Skin epidermis (tissue), 12 donors: ENCODE measurements at regions not wholly inside any gene's neighbourhood (a gene's known extent, or its start where the extent isn't known, plus 50 kb on each side); places are given as distances from the start of the nearest gene placed in this dataset.
"Not testable (repeated sequence)": the region's sequence is repeated elsewhere in the genome, so short reads cannot be mapped to it uniquely, and the experiment has no call there.

Experiments used
- H3K27ac ChIP-seq, 21 experiments: fragments of 200-600 bp; sonication (generic) in 11 of 21; one replicate each; pipeline ENCODE4 v1.5.0; 2020; ENCODE audit warnings: mild to moderate bottlenecking in 3 of 21, inconsistent platforms in 2 of 21, moderate library complexity in 2 of 21
- H3K4me3 ChIP-seq, 7 experiments: fragments of 200-600 bp; sonication (generic) in 2 of 7; one replicate each; pipeline ENCODE4 v1.5.0; 2020; ENCODE audit warnings: inconsistent platforms in 2 of 7, mild to moderate bottlenecking in 2 of 7, moderate library complexity in 1 of 7

DNA sequence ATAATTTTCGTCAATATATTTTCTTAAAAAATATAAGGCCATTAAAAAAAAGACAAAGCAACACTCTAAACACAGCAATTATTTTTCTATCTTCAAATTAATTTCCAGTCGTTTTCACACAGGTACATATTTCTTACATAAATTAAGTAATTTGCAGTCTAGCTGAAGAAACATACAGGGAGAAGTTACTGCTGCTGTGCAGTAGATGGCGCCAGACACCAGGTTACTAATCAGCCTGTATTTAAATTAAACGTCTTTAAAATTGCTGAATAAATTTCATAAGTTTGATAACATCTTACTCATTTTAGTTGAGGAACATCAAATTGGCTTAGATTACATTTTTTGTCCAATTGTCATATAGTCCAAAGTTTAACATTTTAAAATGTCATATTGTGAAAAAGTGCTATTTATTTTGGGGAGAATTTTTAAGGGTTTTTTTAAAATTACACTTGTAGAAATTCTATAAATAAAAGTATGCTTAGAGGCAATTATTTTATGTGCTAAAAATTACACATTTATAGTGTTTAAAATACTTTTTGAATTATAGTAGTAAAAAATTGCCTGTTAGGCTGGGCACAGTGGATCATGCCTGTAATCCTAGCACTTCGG lies 88.4 kb downstream of the PMAIP1 start:
- Histone ChIP-seq H3K27ac (no peak overlapping the region), H3K4me3 (no peak overlapping the region)

DNA sequence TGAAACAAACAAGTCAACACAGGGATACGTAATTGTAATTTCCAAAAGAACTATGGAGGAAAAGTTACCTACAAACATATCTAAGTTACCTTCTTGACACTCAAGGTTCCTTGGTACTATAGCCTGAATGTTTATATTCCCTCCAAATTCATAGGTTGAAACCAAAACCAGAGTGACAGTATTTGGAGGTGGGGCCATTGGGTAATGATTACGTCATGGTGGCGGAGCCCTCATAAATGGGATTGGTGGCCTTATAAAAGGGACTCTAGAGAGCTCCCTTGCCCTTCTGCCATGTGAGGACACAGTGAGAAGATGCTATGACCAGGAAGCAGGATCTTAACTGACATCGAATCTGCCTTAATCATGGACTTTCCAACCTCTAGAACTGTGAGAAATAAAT lies 87.3 kb downstream of the PMAIP1 start:
- Histone ChIP-seq H3K27ac (no peak overlapping the region), H3K4me3 (no peak overlapping the region)

- Histone ChIP-seq H3K27ac (no peak overlapping the region), H3K4me3 (no peak overlapping the region)
Observed at GRCh38 chr18:59986139-59986538, 86.3 kb downstream of the PMAIP1 start.

DNA sequence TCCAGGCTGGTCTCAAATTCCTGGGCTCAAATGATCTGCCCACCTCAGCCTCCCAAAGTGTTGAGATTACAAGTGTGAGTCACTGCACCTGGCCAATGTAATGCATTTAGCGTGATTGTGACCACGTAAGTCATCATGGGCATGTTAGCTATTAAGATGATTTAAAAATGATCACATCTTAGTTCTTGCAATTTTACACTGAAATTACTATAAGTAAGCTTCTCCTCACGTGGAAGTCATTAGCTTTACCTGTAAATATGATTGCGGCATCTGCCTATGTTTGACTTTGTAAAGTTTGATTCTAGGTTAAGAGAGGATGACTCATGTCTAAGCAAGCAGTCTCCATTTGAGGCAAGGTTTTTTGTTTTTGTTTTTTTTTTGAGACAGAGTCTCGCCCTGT lies 85.5 kb downstream of the PMAIP1 start:
- no peak overlapping the region for H3K4me3 ChIP-seq

GRCh38 chr18:59983506-59983905 lies 83.7 kb downstream of the PMAIP1 start:
- Histone ChIP-seq H3K4me3 (no peak overlapping the region), H3K27ac (peak overlapping the region in 8 of 21 experiments; percentile 26 to 68 (median 52))

More for the DNA sequence above, 85.5 kb downstream of the PMAIP1 start:
- H3K27ac ChIP-seq, result no peak overlapping the region

DNA sequence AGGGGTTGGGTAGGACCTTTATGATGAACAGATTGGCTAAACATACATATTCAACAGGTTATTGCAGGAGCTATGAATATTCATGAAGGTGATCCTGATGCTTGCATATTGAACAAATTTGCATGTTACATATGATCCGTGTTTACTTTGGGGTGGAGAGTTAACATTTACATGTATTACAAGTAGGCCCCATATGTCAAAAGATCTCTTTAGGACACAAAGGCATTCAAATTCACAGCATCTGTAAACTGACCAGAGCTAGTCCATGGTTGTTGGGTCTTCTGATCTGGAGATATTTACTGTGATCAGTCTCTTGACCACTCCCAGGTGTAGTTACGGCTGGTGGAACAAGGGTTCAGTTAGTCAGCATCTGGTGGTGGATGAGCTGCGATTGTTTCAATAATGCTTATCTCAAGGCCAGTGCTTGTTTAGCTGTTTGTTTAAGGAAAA lies 80.4 kb downstream of the PMAIP1 start:
- H3K27ac ChIP-seq, result peak overlapping the region in 1 of 21 experiments; percentile 18
- no peak overlapping the region for H3K4me3 ChIP-seq

GRCh38 chr18:59971871-59972428 lies 72.2 kb downstream of the PMAIP1 start:
- Histone ChIP-seq H3K27ac (no peak overlapping the region), H3K4me3 (no peak overlapping the region)

- not testable (repeated sequence) for H3K4me3 ChIP-seq
Observed at GRCh38 chr18:59971144-59971543, 71.3 kb downstream of the PMAIP1 start.

GRCh38 chr18:59969477-59970028 lies 69.8 kb downstream of the PMAIP1 start:
- not testable (repeated sequence) for H3K27ac ChIP-seq, H3K4me3 ChIP-seq

More at GRCh38 chr18:59971144-59971543, 71.3 kb downstream of the PMAIP1 start:
- not testable (repeated sequence) for H3K27ac ChIP-seq

DNA sequence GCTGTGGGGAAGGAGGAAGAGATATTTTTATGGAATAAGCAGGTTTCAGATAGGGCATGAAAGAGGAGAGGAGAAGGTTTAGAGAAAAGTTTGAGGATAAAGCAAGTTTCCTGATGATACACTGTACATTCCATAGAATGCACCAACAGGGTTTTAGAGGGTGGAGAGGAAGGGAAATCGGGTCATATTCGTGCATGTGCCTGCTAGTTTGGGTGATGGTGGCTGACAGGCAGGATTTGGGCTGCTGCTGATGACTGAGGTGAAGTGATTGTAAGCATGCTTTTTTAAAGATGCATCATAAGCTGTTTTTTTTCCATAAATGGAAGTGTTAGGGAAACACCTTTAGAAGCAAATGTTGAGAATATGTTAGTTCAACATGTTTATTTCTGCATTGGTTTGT lies 68.8 kb downstream of the PMAIP1 start:
- Histone ChIP-seq H3K27ac (no peak overlapping the region), H3K4me3 (no peak overlapping the region)

- H3K27ac ChIP-seq, result peak overlapping the region in 1 of 21 experiments; percentile 42
- H3K4me3 ChIP-seq, result no peak overlapping the region
Observed at GRCh38 chr18:59967878-59968277, 68.1 kb downstream of the PMAIP1 start.

- peak overlapping the region in 3 of 21 experiments; percentile 1 to 42 (median 25) for H3K27ac ChIP-seq
- no peak overlapping the region for H3K4me3 ChIP-seq
Observed at GRCh38 chr18:59966913-59967312, 67.1 kb downstream of the PMAIP1 start.

GRCh38 chr18:59963229-59963628 lies 63.4 kb downstream of the PMAIP1 start:
- no peak overlapping the region for H3K4me3 ChIP-seq
- H3K27ac ChIP-seq, result no peak overlapping the region

DNA sequence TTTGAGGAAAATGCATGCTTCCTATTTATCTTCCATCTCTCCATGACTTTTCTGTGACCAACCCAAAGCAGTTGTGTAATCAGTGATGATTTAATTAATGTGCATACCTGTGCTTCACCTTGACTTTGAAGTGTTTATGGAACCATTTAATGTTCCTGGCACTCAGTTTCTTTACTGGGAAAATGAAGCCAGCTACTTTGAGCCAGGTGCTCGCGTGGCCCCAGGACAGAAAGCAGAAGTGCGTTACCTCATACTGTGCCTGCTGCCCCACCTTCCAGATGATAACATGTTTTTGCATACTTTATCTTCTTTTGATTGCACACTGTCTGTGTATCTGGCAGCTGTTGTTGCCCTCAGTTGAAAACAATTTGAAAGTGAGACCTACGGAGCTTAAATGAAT lies 61.3 kb downstream of the PMAIP1 start:
- peak overlapping the region in 3 of 21 experiments; percentile 48 to 51 (median 50) for H3K27ac ChIP-seq

DNA sequence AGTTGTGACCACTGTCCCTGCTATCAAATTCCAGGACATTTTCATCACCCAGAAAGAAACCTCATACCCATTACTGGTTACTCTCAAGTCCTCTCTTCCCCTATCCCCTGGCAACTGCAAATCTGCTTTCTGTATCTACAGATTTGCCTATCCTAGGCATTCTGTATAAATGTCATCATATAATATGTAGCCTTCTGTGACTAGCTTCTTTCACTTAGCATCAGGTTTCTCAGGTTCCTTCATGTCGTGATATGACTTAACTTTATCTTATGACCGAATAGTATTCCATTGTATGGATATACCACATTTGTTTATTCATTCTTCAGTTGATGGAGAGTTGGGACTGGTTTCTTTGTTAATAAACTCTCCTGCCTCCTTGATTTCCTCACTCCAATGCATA lies 60.5 kb downstream of the PMAIP1 start:
- peak overlapping the region in 4 of 21 experiments; percentile 2 to 56 (median 46) for H3K27ac ChIP-seq

More for the DNA sequence above, 61.3 kb downstream of the PMAIP1 start:
- H3K4me3 ChIP-seq, result no peak overlapping the region

GRCh38 chr18:59959606-59960005 lies 59.8 kb downstream of the PMAIP1 start:
- no peak overlapping the region for H3K27ac ChIP-seq
- H3K4me3 ChIP-seq, result no peak overlapping the region

More for the DNA sequence above, 60.5 kb downstream of the PMAIP1 start:
- no peak overlapping the region for H3K4me3 ChIP-seq

- Histone ChIP-seq H3K27ac (no peak overlapping the region), H3K4me3 (no peak overlapping the region)
Observed at GRCh38 chr18:59959073-59959472, 59.3 kb downstream of the PMAIP1 start.

GRCh38 chr18:59957957-59958356 lies 58.2 kb downstream of the PMAIP1 start:
- Histone ChIP-seq H3K4me3 (no peak overlapping the region), H3K27ac (no peak overlapping the region)

DNA sequence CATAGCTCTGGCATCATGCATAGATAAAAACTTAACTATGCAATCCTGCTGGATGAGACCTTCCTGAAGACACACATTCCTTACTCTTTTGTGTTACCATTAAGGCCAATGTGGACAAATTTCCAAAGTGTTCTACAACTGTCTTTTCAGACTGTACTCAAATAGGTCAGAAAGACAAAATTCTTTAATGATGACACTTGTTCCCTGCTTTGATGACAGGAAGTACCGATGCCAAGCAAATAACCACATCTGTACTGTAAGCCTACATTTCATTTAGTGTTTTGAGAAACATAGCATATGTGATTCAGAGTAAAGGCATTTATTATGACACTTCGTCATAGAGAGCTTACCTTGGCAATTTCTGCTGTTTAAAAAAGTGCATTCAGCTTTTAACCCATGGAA lies 55.0 kb downstream of the PMAIP1 start:
- peak overlapping the region in 1 of 21 experiments; percentile 10 for H3K27ac ChIP-seq
- H3K4me3 ChIP-seq, result no peak overlapping the region

DNA sequence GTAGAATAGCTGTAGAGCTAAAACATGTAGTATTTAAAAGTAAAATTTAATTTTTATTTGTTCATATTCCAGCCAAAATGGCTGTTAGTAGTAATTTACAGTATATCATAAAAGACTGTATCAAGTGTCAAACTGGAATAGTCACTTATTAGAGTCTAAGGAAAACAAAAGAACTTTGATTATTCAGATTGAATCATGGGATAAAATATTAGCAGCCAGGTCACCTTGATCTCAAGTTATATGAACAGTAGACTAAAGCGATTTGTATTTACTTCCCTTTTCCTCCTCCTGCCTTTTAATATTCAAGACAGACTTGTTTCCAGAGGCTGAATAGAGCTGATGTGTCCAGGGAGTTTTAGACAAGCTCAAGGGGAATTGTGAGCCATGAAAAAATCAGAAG lies 54.4 kb downstream of the PMAIP1 start:
- H3K27ac ChIP-seq, result peak overlapping the region in 3 of 21 experiments; percentile 10 to 35 (median 12)
- no peak overlapping the region for H3K4me3 ChIP-seq
